ENCODE measurements at regions not wholly inside any gene's neighbourhood (a gene's known extent, or its start where the extent isn't known, plus 50 kb on each side); places are given as distances from the start of the nearest gene placed in this dataset.
"Not testable (repeated sequence)": the region's sequence is repeated elsewhere in the genome, so short reads cannot be mapped to it uniquely, and the experiment has no call there.

- not testable (repeated sequence) for DNase-seq (ENCODE audit: low read depth)
These were observed 80.3 kb downstream of the ANXA5 start for GRCh38 chr4:121616449-121616848.

GRCh38 chr4:121614101-121614500 lies 82.7 kb downstream of the ANXA5 start:
- no peak for DNase-seq (ENCODE audit: low read depth)

GRCh38 chr4:121599049-121599448 lies 97.7 kb downstream of the ANXA5 start:
- no peak for DNase-seq (ENCODE audit: low read depth)

- no peak for DNase-seq (ENCODE audit: low read depth)
These were observed 99.3 kb downstream of the ANXA5 start for GRCh38 chr4:121597346-121597934.

GRCh38 chr4:121594796-121595526 lies 101.8 kb downstream of the ANXA5 start:
- DNase-seq (ENCODE audit: low read depth) = peak; percentile 24

- no peak for DNase-seq (ENCODE audit: low read depth)
These were observed 103.0 kb downstream of the ANXA5 start for GRCh38 chr4:121593760-121594159.

GRCh38 chr4:121592257-121592656 lies 104.5 kb downstream of the ANXA5 start:
- not testable (repeated sequence) for DNase-seq (ENCODE audit: low read depth)

GRCh38 chr4:121584836-121585235 lies 111.9 kb downstream of the ANXA5 start:
- no peak for DNase-seq (ENCODE audit: low read depth)

- no peak for DNase-seq (ENCODE audit: low read depth)
These were observed 113.4 kb downstream of the ANXA5 start for GRCh38 chr4:121583396-121583795.

- no peak for DNase-seq (ENCODE audit: low read depth)
These were observed 114.5 kb downstream of the ANXA5 start for GRCh38 chr4:121582296-121582695.

- DNase-seq (ENCODE audit: low read depth) = not testable (repeated sequence)
These were observed 121.4 kb downstream of the ANXA5 start for GRCh38 chr4:121575392-121575791.

- no peak for DNase-seq (ENCODE audit: low read depth)
These were observed 122.2 kb downstream of the ANXA5 start for GRCh38 chr4:121574618-121575017.

- no peak for DNase-seq (ENCODE audit: low read depth)
These were observed 129.0 kb downstream of the ANXA5 start for GRCh38 chr4:121567748-121568147.

GRCh38 chr4:121564840-121565375 lies 131.9 kb downstream of the ANXA5 start:
- no peak for DNase-seq (ENCODE audit: low read depth)

- DNase-seq (ENCODE audit: low read depth) = no peak
These were observed 134.0 kb downstream of the ANXA5 start for GRCh38 chr4:121562811-121563210.

GRCh38 chr4:121555315-121556107 lies 141.3 kb downstream of the ANXA5 start:
- DNase-seq (ENCODE audit: low read depth) = no peak

GRCh38 chr4:121554382-121554781 lies 142.4 kb downstream of the ANXA5 start:
- peak; percentile 33 for DNase-seq (ENCODE audit: low read depth)

- no peak for DNase-seq (ENCODE audit: low read depth)
These were observed 144.9 kb downstream of the ANXA5 start for GRCh38 chr4:121551881-121552280.

- no peak for DNase-seq (ENCODE audit: low read depth)
These were observed 145.5 kb downstream of the ANXA5 start for GRCh38 chr4:121551271-121551670.

GRCh38 chr4:121541696-121542095 lies 155.1 kb downstream of the ANXA5 start:
- no peak for DNase-seq (ENCODE audit: low read depth)

- no peak for DNase-seq (ENCODE audit: low read depth)
These were observed 154.5 kb upstream of the QRFPR start for GRCh38 chr4:121535351-121535750.

- DNase-seq (ENCODE audit: low read depth) = no peak
These were observed 153.4 kb upstream of the QRFPR start for GRCh38 chr4:121534187-121534586.

GRCh38 chr4:121526509-121526908 lies 145.7 kb upstream of the QRFPR start:
- no peak for DNase-seq (ENCODE audit: low read depth)
